ENCODE measurements at regions not wholly inside any gene's neighbourhood (a gene's known extent, or its start where the extent isn't known, plus 50 kb on each side); places are given as distances from the start of the nearest gene placed in this dataset.

- TF ChIP-seq CREB1 (CRISPR knock-in tag; IDR thresholded peaks at IDR 0.05; ENCODE audit: low read depth), result no peak
- TF ChIP-seq CTCF (conservative IDR thresholded peaks at IDR 0.05; ENCODE audit: low read depth in 2 of 2), result no peak
- no peak for TF ChIP-seq ETS1 (IDR thresholded peaks at IDR 0.05)
- no peak for TF ChIP-seq EZH2 (IDR thresholded peaks at IDR 0.05; ENCODE audit: low read depth, unreplicated experiment)
- TF ChIP-seq STAT1 (IDR thresholded peaks at IDR 0.05; ENCODE audit: unreplicated experiment), result no peak
- TF ChIP-seq ZNF331 (CRISPR knock-in tag; IDR thresholded peaks at IDR 0.05; ENCODE audit: low read depth), result no peak
- no peak for TF ChIP-seq POLR2AphosphoS5 (IDR thresholded peaks at IDR 0.05; ENCODE audit: low read depth)
- TF ChIP-seq ZNF114 (CRISPR knock-in tag; IDR thresholded peaks at IDR 0.05), result no peak
- TF ChIP-seq REST (IDR thresholded peaks at IDR 0.05; ENCODE audit: unreplicated experiment), result no peak
These were observed 194.4 kb downstream of the CTTN start (continued) for GRCh38 chr11:70592641-70593165.

- Histone ChIP-seq H3K9me2 (ENCODE audit: insufficient read depth) (no peaks in the 10 kb centered on the region), H3K36me3 (ENCODE audit: insufficient read depth) (no peaks in the 10 kb centered on the region), H3K27me3 (ENCODE audit: insufficient read depth) (no peaks in the 10 kb centered on the region), H3K4me3 (no peak overlapping the region), H4K20me1 (replicated peaks; ENCODE audit: insufficient read depth) (peaks cover 9% of the 10 kb centered on the region; the same call in 1 of the 2 replicates), H3K4me1 (ENCODE audit: insufficient read depth) (no peaks in the 10 kb centered on the region), H3F3A (replicated peaks; ENCODE audit: low read depth) (no peaks in the 10 kb centered on the region), H3K27ac (ENCODE audit: low read depth) (no peak overlapping the region), H2AFZ (no peak overlapping the region), H3K4me2 (no peak overlapping the region), H3K79me2 (replicated peaks; ENCODE audit: insufficient read depth) (no peaks in the 10 kb centered on the region; the same call in 1 of the 2 replicates)
- H3K4me1 Mint-ChIP-seq, result peaks cover 18% of the 10 kb centered on the region
- peaks cover 10% of the 10 kb centered on the region for H3K36me3 Mint-ChIP-seq (ENCODE audit: low read depth)
- ATAC-seq (no peak), DNase-seq (ENCODE audit: low spot score) (no peak)
- peaks cover 11% of the 10 kb centered on the region for H3K27me3 Mint-ChIP-seq (ENCODE audit: insufficient read depth, low read depth, poor library complexity)
- no peaks in the 10 kb centered on the region for H3K9me3 Mint-ChIP-seq
- no peak overlapping the region for H3K4me3 Mint-ChIP-seq
- no peak overlapping the region for H3K27ac Mint-ChIP-seq
- TF ChIP-seq REST (IDR thresholded peaks at IDR 0.05; ENCODE audit: unreplicated experiment) (no peak), NANOG (IDR thresholded peaks at IDR 0.05; ENCODE audit: borderline replicate concordance) (no peak), CTCF (conservative IDR thresholded peaks at IDR 0.05; ENCODE audit: low read depth in 2 of 2) (no peak), EZH2phosphoT487 (IDR thresholded peaks at IDR 0.05; ENCODE audit: unreplicated experiment) (no peak), POLR2AphosphoS5 (IDR thresholded peaks at IDR 0.05; ENCODE audit: low read depth) (no peak), JUNB (IDR thresholded peaks at IDR 0.05; ENCODE audit: unreplicated experiment) (no peak), ZNF331 (CRISPR knock-in tag; IDR thresholded peaks at IDR 0.05; ENCODE audit: low read depth) (no peak), ETS1 (IDR thresholded peaks at IDR 0.05) (no peak), EZH2 (IDR thresholded peaks at IDR 0.05; ENCODE audit: low read depth, unreplicated experiment) (no peak)
These were observed 195.2 kb downstream of the CTTN start for GRCh38 chr11:70593446-70593983.

Data from GM23338 (cell line).